ENCODE measurements at regions not wholly inside any gene's neighbourhood (a gene's known extent, or its start where the extent isn't known, plus 50 kb on each side); places are given as distances from the start of the nearest gene placed in this dataset.
"Not testable (repeated sequence)": the region's sequence is repeated elsewhere in the genome, so short reads cannot be mapped to it uniquely, and the experiment has no call there.

GRCh38 chr7:127473409-127473808 lies 80.9 kb upstream of the ZNF800 start (continued):
- TF ChIP-seq ZHX1 (CRISPR knock-in tag; IDR thresholded peaks at IDR 0.05; ENCODE audit: low read depth) (no peak), ZBTB20 (CRISPR knock-in tag; IDR thresholded peaks at IDR 0.05; ENCODE audit: borderline replicate concordance, low read depth) (no peak), MAFF (IDR thresholded peaks at IDR 0.05; ENCODE audit: low read depth, low read length) (no peak), ZNF225 (CRISPR knock-in tag; IDR thresholded peaks at IDR 0.05) (no peak), CREB1 (IDR thresholded peaks at IDR 0.05) (no peak), CREB1 (CRISPR knock-in tag; IDR thresholded peaks at IDR 0.05) (no peak), ELF4 (CRISPR knock-in tag; IDR thresholded peaks at IDR 0.05; ENCODE audit: borderline replicate concordance) (no peak)

DNA sequence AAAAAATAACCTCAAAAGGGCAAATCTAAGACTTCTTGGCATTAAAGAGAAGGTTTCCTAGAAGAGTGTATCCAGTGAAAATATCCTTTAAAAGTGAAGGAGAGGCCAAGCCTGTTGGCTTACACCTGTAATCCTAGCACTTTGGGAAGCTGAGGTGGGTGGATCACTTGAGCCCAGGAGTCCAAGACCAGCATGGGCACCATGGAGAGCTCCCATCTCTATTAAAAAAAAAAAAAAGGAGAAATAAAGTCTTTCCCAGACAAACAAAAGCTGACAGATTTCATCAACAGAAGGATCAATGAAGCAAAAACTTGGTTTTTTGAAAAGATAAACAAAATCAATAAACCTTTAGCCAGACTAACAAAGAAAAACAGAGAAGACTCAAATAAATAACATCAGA lies 67.6 kb upstream of the ZNF800 start:
- no peak overlapping the region for H2AFZ ChIP-seq (ENCODE audit: low read length)
- H3K9me3 ChIP-seq (ENCODE audit: low read length) = no peaks in the 10 kb centered on the region
- no peaks in the 10 kb centered on the region for H3K79me2 ChIP-seq (ENCODE audit: insufficient read depth, low read length)
- no peaks in the 10 kb centered on the region for H3K27me3 ChIP-seq (ENCODE audit: control insufficient read depth in 1 of 2, insufficient read depth in 2 of 2, low read length in 2 of 2)
- in situ Hi-C loops (cut with HindIII; ENCODE audit: extremely low pct_ligation_motif_present, low pct_unique_long_range_greater_than_20kb) (no loop called here), intact Hi-C loops (cut with micrococcal nuclease; ENCODE audit: unreplicated experiment) (no loop called here)
- H3K4me3 ChIP-seq (replicated peaks in 1 of 3; ENCODE audit: insufficient read depth in 1 of 3, low read depth in 2 of 3, low read length in 3 of 3) = no peak overlapping the region
- no peak for FAIRE-seq
- no peak for TF ChIP-seq YEATS4 (CRISPR knock-in tag; IDR thresholded peaks at IDR 0.05; ENCODE audit: borderline replicate concordance)
- TF ChIP-seq, protein P1, sequence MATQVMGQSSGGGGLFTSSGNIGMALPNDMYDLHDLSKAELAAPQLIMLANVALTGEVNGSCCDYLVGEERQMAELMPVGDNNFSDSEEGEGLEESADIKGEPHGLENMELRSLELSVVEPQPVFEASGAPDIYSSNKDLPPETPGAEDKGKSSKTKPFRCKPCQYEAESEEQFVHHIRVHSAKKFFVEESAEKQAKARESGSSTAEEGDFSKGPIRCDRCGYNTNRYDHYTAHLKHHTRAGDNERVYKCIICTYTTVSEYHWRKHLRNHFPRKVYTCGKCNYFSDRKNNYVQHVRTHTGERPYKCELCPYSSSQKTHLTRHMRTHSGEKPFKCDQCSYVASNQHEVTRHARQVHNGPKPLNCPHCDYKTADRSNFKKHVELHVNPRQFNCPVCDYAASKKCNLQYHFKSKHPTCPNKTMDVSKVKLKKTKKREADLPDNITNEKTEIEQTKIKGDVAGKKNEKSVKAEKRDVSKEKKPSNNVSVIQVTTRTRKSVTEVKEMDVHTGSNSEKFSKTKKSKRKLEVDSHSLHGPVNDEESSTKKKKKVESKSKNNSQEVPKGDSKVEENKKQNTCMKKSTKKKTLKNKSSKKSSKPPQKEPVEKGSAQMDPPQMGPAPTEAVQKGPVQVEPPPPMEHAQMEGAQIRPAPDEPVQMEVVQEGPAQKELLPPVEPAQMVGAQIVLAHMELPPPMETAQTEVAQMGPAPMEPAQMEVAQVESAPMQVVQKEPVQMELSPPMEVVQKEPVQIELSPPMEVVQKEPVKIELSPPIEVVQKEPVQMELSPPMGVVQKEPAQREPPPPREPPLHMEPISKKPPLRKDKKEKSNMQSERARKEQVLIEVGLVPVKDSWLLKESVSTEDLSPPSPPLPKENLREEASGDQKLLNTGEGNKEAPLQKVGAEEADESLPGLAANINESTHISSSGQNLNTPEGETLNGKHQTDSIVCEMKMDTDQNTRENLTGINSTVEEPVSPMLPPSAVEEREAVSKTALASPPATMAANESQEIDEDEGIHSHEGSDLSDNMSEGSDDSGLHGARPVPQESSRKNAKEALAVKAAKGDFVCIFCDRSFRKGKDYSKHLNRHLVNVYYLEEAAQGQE (IDR thresholded peaks at IDR 0.05; ENCODE audit: borderline replicate concordance in 1 of 2, low read depth in 1 of 2, low read length in 2 of 2) = peak in 1 of 2 experiments; percentile 85; a peak in 3 of 4 replicates
- no peaks in the 10 kb centered on the region for H4K20me1 ChIP-seq (ENCODE audit: insufficient read depth, low read length)
- H3K27ac ChIP-seq (ENCODE audit: extremely low read length, insufficient read depth, low read length) = no peak overlapping the region
- no peak for DNase-seq (ENCODE audit: low spot score)
- H3K36me3 ChIP-seq (replicated peaks in 1 of 2; ENCODE audit: control insufficient read depth in 1 of 2, insufficient read depth in 2 of 2, low read length in 2 of 2) = no peaks in the 10 kb centered on the region
- H3K4me1 ChIP-seq (ENCODE audit: insufficient read depth, low read length) = no peaks in the 10 kb centered on the region
- no TSS peak for BruUV-seq (replicated peaks)
- POLR2A ChIA-PET = interaction anchor here (0.6 kb wide), 1 partner anchor 184 kb away, joined by 3 read pairs; no protein-coding TSS in a partner anchor
- H3K4me2 ChIP-seq (ENCODE audit: low read depth, low read length) = no peak overlapping the region
- no peak overlapping the region for H3K9ac ChIP-seq (ENCODE audit: insufficient read depth, low read depth, low read length)
- CTCF ChIA-PET (ENCODE audit: low intra/inter-chr PET ratio, low total read pairs) = no interaction called here
- no peak for ATAC-seq

DNA sequence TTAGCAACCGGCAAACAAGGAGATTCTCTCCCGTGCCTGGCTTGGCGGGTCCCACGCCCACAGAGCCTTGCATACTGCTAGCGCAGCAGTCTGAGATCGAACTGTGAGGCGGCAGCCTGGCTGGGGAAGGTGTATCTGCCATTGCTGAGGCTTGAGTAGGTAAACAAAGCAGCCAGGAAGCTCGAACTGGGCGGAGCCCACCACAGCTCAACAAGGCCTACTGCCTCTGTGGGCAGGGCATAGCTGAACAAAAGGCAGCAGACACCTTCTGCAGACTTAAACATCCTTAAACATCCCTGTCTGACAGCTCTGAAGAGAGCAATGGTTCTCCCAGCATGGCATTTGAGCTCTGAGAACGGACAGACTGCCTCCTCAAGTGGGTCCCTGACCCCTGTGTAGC lies 58.8 kb upstream of the ZNF800 start:
- not testable (repeated sequence) for FAIRE-seq; H3K36me3 ChIP-seq (replicated peaks in 1 of 2; ENCODE audit: control insufficient read depth in 1 of 2, insufficient read depth in 2 of 2, low read length in 2 of 2)

More for the DNA sequence above, 58.8 kb upstream of the ZNF800 start:
- H3K27me3 ChIP-seq (ENCODE audit: control insufficient read depth in 1 of 2, insufficient read depth in 2 of 2, low read length in 2 of 2); ATAC-seq; H3K79me2 ChIP-seq (ENCODE audit: insufficient read depth, low read length); BruUV-seq (replicated peaks); H3K4me2 ChIP-seq (ENCODE audit: low read depth, low read length); H3K9ac ChIP-seq (ENCODE audit: insufficient read depth, low read depth, low read length); H3K27ac ChIP-seq (ENCODE audit: extremely low read length, insufficient read depth, low read length); H3K4me1 ChIP-seq (ENCODE audit: insufficient read depth, low read length); intact Hi-C loops (cut with micrococcal nuclease; ENCODE audit: unreplicated experiment); in situ Hi-C loops (cut with HindIII; ENCODE audit: extremely low pct_ligation_motif_present, low pct_unique_long_range_greater_than_20kb); H4K20me1 ChIP-seq (ENCODE audit: insufficient read depth, low read length); H2AFZ ChIP-seq (ENCODE audit: low read length); DNase-seq (ENCODE audit: low spot score); POLR2A ChIA-PET; CTCF ChIA-PET (ENCODE audit: low intra/inter-chr PET ratio, low total read pairs); H3K4me3 ChIP-seq (replicated peaks in 1 of 3; ENCODE audit: insufficient read depth in 1 of 3, low read depth in 2 of 3, low read length in 3 of 3): not testable (repeated sequence)
- peaks cover 12% of the 10 kb centered on the region for H3K9me3 ChIP-seq (ENCODE audit: low read length)
- WGBS (ENCODE audit: low lambda C conversion rate) = 0% methylated on average over 1 of the region's 10 CpGs
